Esophagus squamous epithelium (tissue), 4 donors: ENCODE measurements at regions not wholly inside any gene's neighbourhood (a gene's known extent, or its start where the extent isn't known, plus 50 kb on each side); places are given as distances from the start of the nearest gene placed in this dataset.

Source experiments
- POLR2A ChIP-seq, 4 donors: fragments of 450-650 bp; IDR thresholded peaks; one replicate each; pipeline ENCODE4 v1.6.1; 2017; ENCODE audit warnings: antibody characterized with exemption in 4 of 4, mild to moderate bottlenecking in 4 of 4, moderate library complexity in 3 of 4
- TF ChIP-seq, protein P1 (sequence below), 6 experiments: fragments of 450-650 bp in 4 of 6; fragments of 200-600 bp in 2 of 6; sonication (generic) in 2 of 6; IDR thresholded peaks; one replicate each; pipeline ENCODE4 v1.5.1; 2016 to 2019; ENCODE audit warnings: antibody characterized with exemption in 6 of 6, mild to moderate bottlenecking in 4 of 6, moderate library complexity in 4 of 6

DNA sequence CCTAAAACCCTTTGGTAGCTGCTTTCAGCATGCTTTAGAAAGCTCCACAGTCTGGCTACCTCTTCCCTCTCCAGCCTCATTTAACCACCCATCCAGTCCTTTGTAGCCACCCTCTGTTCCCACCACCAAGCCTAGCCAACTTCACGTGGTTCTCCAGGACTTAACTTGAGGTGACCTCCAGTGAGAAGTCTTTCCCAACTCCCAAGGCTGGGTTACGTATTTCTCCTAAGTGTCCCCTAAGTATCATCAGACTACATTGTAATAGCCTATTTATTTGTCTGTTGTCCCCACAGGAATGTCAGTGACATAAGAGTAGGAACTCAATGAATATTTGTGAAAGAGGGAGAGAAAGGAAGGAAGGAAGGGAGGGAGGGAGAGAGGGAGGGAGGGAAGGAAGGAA lies 431.9 kb upstream of the JARID2 start:
- TF ChIP-seq, protein P1, sequence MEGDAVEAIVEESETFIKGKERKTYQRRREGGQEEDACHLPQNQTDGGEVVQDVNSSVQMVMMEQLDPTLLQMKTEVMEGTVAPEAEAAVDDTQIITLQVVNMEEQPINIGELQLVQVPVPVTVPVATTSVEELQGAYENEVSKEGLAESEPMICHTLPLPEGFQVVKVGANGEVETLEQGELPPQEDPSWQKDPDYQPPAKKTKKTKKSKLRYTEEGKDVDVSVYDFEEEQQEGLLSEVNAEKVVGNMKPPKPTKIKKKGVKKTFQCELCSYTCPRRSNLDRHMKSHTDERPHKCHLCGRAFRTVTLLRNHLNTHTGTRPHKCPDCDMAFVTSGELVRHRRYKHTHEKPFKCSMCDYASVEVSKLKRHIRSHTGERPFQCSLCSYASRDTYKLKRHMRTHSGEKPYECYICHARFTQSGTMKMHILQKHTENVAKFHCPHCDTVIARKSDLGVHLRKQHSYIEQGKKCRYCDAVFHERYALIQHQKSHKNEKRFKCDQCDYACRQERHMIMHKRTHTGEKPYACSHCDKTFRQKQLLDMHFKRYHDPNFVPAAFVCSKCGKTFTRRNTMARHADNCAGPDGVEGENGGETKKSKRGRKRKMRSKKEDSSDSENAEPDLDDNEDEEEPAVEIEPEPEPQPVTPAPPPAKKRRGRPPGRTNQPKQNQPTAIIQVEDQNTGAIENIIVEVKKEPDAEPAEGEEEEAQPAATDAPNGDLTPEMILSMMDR (IDR thresholded peaks at IDR 0.05), result no peak
- TF ChIP-seq POLR2A (IDR thresholded peaks at IDR 0.05), result no peak
